ENCODE measurements at regions not wholly inside any gene's neighbourhood (a gene's known extent, or its start where the extent isn't known, plus 50 kb on each side); places are given as distances from the start of the nearest gene placed in this dataset.
A peak's percentile ranks its signal among the peaks of the same experiment; 100 is the strongest.

DNA sequence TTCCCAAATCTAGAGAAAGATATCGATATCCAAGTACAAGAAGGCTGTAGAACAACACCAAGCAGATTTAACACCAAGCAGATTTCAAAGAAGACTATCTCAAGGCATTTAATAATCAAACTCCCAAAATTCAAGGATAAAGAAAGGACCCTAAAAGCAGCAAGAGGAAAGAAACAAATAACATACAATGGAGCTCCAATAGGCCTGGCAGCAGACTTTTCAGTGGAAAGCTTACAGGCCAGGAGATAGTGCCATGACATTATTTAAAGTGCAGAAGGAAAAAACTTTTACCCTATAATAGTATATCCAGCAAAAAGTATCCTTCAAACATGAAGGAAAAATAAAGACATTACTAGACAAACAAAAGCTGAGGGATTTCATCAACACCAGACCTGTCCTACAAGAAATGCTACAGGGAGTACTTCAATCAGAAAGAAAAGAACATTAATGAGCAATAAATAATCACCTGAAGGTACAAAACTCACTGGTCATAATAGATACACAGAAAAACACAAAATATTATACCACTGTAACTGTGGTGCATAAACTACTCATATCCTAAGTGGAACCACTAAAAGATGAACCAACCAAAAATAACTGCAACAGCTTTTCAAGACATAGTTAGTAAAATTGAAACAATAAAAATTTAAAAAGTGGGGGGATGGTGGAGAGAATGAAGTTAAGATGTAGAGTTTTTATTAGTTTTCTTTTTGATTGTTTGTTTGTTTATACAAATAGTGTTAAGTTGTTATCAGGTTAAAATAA, 267.2 kb downstream of the AUH start:
- DNase-seq (ENCODE audit: low read depth in 4 of 4, low spot score in 1 of 4), result no peak

DNA sequence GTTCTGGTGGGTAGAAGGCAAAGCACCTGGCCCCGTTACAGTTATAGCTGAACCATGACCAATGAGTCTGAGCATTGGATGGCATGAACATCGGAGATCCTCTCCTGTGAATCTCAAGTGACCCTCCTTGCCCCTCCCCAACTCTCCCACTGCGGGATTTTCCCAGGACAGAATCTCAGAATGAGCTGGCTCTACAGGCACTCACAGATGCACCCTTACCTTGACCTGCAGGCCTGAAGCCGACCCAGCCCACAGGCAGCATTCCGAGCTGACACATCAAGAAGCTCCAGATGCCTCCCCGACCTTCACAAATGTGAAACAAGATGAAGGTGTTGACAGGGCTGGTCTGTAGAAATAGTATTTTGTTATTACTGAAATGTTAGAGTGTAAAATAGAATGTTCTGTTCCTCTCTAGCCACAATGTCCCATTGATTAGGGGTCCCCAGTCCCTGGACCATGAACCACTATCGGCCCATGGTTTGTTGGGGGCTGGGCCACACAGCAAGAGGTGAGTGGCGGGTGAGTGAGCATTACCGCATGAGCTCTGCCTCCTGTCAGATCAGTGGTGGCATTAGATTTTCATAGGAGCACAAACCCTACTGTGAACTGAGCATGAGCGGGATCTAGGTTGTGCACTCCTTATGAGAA, 263.4 kb downstream of the AUH start:
- DNase-seq (ENCODE audit: low read depth in 4 of 4, low spot score in 1 of 4), result no peak

DNA sequence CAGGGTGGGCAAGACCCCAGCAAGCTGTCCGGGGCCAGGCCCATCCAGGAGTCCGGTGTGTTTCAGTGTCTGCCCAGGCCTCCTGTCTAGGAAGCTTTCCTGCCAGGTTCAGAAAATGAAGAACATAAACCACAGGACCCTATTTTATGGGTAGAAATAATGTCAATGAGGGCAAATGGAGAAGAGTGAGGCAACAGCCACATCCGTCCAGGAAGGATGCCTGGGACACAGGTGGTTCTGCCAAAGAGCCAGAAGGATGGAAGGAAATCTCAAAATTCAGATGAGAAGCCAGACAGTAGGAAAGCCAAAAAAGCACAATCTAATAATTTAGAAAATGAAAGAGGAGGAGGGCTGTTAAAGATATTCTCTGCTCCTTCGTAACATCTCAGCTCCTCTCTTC, 262.3 kb downstream of the AUH start:
- no peak for DNase-seq (ENCODE audit: low read depth in 4 of 4, low spot score in 1 of 4)

DNA sequence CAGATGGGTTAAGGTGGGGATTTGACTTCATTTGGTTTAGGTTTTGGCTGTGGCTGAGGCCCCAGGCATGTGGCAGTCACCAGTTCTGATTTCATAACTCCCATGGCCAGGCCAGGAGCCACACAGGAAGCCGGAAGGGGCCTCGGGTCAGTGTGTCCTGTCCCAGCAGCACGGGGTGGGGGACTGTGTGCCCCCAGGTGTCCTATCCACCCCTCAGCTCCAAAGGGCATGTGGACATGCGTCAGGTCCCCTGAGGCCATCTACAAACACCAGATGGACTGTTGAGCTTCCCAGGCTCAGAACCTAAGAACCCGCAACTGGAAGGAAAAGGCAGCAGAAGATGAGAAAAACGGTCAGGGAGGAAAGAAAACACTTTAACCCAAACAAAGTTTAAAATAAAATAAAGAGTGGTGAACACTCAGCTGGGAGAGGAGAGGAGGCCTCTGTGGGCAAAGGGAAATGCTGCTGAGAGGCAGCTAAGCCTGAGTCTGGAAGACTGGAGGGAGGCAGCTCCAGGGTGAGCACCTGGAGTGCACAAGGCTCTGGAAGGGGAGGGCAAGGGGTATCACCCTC, 260.8 kb downstream of the AUH start:
- no peak for DNase-seq (ENCODE audit: low read depth in 4 of 4, low spot score in 1 of 4)

DNA sequence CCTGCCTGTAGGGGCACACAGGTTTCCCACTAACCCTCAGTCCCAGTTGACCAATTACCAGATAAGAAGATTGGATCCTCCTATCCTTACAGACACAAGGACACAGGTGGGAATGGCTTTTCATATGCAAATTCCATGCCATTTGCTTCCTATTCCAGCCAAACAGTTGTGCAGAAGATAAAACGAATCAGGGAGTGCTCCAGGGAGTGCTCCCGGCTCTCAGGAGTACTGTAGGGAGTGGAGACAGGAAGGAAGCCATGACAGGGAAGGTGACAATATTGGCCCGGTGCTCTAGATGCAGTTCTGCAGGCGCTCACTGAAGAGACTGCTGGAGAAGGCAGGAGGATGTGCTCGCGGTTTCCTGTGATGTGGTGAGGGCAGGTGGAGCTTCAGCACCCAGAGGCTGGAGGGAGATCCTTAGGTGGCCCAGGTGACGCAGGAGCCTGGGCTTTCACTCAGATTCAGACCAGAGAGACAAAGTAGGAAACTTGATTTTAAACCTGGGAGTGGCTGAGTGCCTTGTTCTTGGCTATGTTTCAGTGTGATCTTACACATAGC, 260.0 kb downstream of the AUH start:
- DNase-seq (ENCODE audit: low read depth in 4 of 4, low spot score in 1 of 4), result peak; percentile 20 to 78 (median 44)

DNA sequence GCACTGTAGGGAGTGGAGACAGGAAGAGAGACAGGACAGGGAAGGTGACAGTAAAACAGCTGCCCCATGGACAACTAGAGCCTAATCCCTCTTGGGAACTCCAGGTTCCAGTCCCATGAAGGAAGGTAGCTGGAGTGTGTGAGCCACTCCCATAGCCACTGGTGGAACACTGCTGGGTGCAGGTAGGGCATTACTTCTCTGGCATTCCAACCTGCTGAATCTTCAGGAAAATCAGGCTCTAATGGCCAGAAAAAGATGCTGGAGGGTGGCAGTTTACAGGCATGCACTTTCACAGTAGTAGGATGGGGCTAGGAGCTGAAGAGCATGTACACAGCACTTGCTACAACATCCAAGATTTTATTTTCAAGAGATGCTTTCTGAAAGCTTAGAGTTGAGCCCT, 259.4 kb downstream of the AUH start:
- DNase-seq (ENCODE audit: low read depth in 4 of 4, low spot score in 1 of 4), result no peak

DNA sequence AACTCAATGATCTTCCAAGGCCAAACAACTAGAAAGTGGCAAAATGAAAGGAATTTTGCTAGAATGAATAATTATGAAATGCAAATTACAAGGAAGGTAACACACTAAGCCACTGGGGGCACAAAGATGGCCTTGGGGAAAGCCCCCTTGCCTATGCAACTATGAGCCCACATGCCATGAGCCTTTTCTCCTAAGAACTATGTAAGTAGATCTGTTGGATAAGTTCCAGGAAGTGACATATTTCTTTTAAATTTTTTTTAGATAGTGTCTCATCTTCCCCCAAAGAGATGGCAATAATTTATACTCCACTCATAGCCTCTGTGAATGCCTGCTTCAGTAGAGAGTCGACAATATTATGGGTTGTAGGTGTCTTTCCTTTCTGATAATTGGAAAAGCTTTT, 257.8 kb downstream of the AUH start:
- no peak for DNase-seq (ENCODE audit: low read depth in 4 of 4, low spot score in 1 of 4)

DNA sequence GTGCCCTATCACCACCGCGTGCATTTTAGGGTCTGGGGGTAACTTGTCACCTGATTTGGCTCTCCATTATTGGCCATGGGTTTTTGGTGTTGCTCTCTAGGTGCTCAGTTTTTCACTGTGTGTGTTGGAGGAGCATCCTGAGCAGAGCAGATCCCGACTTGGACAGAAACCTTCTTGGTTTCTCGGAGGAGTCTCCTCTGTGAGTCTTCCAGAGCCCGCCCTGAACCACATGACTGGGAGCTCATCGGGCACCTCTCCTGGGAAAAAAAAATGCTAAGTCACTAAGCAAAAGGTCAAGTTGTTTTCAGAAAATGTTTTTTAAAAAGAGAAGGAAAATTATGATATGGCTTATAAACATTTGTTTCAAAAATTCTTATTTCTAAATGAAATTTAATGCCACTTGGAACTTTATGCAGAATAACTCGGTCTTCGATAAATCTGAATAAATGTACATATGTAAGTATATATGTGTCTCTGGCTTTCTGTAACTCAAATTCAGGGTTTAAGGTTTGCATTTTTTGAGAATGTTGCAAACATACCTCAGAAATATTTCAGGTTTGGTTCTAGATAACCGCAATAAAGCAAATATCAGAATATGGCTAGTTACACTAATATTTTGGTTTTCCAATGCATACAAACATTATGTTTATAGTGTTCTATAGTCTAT, 255.2 kb downstream of the AUH start:
- no peak for DNase-seq (ENCODE audit: low read depth in 4 of 4, low spot score in 1 of 4)

DNA sequence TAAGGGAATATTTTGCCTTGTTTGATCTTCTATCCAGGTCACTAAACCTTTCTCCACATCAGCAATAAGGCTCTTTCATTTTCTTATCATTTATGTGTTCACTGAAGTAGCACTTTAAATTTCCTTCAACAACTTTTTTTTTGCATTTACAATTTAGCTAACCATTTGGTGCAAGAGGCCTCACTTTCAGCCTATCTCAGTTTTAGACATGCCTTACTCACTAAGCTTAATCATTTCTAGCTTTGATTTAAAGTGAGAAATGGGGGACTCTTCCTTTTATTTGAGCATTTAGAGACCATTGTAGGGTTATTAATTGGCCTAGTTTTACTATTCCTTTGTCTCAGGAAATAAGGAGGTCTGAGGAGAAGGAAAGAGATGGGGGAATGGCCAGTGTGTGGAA, 250.5 kb downstream of the AUH start:
- no peak for DNase-seq (ENCODE audit: low read depth in 4 of 4, low spot score in 1 of 4)

DNA sequence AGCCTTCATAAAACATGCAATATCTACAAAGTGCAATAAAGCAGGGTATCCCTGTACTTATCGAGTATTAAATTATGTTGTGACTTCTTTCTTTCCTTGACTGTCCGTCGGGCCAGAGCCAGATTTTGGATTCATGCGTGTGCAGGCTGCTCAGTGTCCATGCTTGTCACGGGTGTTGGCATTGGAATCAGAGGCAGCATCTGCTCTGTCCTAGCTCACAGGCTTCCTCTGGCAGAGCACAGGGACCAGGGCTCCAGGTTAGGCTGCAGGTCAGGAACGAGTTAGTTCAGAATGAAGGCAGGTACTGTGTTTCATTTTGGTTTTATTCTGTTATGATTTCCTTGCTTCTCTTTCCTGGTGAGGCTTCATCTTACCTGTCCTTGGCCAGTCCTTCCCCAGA, 249.8 kb downstream of the AUH start:
- DNase-seq (ENCODE audit: low read depth in 4 of 4, low spot score in 1 of 4), result no peak

DNA sequence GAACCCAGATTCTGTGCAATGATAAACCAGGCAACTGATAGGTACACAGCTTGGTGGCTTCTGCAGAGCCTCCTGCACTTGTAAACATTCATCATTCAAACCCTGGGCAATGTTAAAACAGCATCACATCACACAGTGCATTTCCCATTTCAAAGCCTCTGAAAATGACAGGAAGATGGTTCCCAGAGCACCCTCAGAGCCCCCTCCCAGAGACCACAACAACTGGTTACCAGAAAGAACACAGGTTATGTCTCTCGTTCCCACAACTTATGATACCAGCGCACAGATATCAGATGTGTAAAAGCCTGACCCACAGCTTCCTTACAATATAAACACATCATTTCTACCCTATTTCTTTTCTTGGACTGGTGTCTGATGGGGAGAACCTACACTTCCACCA, 248.7 kb downstream of the AUH start:
- DNase-seq (ENCODE audit: low read depth in 4 of 4, low spot score in 1 of 4), result no peak

DNA sequence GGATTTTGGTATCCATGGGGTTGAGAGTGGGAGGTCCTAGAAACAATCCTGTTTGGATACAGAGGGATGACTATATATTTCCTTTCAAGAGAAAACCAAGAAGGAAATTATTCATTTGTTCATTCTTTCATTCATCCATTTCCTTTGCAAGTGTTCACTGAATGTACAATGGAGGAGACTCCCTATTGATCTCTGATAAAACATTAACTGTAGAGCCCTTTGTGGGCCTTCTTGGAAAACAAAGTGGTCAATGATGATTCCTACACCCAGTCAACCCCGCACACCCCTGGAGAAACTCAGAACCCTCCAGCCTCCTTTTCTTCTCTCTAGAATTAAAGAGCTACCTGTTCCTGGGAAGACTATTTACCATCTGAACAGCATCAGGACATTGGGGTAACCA, 247.3 kb downstream of the AUH start:
- DNase-seq (ENCODE audit: low read depth in 4 of 4, low spot score in 1 of 4), result no peak

DNA sequence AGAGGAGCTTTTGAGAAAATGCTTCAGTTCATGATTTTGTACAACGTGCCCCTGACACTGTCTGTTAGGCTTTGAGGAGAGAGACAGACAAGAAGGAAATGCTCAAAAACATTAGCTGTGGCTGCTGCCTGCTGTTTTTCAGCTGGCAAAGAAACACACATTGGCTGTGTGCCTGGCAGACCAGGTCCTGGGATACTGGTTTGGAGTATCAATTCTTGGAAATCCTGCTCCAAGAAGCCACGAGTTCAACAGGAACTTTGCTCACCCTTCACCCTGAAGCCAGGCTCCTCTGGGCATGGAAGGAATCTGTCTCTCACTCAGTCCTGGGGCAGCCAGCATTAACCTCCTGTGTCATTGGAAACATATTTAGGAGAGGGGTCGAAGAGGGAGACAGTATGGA, 245.5 kb downstream of the AUH start:
- no peak for DNase-seq (ENCODE audit: low read depth in 4 of 4, low spot score in 1 of 4)

DNA sequence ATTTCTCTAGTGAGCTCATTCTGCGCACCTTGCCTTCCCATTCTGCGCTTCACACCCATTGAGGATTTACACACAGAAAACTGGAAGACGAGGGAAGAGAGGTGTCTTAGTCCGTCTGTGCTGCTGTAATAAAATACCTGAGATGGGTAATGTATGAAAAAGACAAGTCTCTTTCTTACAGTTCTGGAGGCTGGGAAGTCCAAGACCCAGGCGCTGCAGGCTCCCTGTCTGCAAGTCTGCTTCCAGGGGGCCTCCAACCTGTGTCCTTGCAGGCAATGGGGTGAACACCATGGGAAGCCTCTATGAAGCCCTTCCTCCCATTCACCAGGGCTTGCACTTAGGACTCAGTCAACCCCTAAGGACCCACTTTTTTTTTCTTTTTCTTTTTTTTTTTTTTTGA, 245.0 kb downstream of the AUH start:
- no peak for DNase-seq (ENCODE audit: low read depth in 4 of 4, low spot score in 1 of 4)

DNA sequence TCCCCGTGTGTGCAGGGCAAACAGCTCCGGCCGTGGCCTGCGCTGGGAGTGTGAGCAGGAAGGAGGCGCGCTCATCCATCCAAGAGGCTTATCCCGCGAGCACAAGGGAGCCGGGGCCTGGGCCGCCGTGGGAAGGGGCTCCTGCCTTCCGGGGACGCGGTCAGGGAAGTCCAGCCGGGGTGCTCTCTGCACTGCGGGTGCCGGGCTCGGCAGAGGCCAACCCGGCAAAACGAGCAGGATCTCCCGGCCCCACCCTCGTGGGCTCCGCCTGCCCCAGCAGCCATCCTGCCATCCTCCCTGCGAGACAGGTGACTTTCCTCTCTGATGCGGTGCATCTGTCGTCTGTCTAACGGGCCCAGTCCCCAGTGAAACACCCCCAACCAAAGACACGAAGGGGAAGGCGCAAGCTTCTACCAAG, 244.2 kb downstream of the AUH start:
- no peak for DNase-seq (ENCODE audit: low read depth in 4 of 4, low spot score in 1 of 4)

DNA sequence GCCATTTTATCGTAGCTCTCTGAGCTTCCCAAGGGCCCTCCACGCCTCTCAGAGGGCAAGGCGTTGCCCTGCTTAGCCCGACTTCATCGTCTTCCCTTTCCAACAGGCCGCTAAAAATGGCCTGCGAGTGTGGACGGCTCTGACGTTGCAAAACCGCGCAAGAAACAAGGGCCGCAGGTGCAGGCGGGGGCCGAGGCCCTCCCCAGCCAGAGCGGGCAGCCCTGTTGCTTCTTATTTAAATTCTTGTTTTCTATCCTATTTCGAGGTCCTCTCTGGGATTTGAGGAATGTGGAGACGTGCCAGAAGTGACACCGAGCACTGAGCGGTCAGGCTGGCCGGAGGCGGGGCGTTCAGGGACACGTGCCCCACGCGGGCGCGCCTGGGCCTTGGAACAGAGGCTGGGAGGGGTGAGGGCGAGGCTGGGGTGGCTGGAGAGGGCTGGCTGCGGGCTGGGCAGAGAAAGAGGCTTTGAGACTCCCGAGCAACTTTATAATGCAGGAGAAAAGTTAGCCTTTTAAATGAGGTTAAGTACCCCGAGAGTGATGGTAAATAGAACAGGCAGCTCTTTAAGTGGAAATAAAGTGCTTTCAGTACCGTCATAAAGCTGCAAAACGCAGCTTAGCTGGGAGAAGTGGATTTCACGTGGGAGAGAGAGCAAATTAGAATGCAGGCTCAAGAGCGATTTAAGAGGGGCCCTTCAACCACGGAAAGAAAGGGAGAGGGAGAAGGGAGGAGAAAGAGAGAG, 243.6 kb downstream of the AUH start:
- DNase-seq (ENCODE audit: low read depth in 4 of 4, low spot score in 1 of 4), result no peak

DNA sequence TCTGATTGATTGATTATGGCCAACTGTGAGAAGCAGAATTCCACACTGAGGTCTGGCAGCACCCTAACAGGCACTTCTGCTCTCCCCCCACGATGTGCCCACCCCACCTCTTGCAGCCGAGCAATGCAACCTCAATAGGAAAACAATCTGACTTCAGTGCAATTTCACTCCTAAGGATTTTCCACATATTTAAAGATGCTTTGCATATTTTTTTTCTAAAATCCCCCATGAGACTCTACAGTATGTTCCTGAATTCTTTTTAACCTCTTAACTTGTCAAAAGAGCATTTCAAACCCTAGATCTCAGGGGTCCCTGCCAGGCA, 243.1 kb downstream of the AUH start:
- no peak for DNase-seq (ENCODE audit: low read depth in 4 of 4, low spot score in 1 of 4)

DNA sequence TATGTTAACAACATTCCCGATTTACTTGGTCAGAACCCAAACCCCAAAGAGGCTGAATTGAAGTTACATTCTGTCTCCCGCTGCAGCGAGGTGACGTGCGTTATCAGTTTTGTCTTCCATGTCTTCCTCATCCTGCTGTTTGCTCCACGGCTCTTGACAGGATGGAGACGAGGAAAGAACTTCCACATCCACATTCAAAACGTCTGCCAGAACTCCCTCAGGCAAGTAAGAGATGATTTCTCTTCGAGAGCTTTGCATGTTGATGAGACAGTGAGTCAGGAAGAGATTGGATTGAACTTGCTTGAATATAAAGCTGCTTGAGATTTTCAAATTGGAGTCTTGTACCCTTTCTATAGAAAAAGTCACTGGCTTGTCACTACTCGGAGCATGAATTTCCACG, 242.6 kb downstream of the AUH start:
- no peak for DNase-seq (ENCODE audit: low read depth in 4 of 4, low spot score in 1 of 4)

DNA sequence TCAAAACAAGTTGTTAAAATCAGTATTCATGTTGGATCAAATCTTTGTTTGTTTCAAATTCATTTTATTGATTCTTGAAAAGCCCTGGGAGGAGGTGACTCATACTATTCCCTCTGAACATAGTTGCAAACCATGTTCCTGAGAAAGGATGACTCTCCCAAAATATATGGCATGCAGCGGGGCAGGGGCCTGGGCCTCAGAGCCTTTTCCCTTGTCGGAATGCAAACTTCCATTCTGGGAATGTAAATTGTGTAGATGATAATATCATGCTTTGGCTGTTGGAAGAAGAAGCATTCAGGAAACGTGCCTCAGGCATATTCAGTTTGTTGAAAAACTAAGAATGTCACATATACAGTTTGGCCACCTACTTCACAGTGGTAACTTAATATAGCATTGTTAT, 242.0 kb downstream of the AUH start:
- no peak for DNase-seq (ENCODE audit: low read depth in 4 of 4, low spot score in 1 of 4)

DNA sequence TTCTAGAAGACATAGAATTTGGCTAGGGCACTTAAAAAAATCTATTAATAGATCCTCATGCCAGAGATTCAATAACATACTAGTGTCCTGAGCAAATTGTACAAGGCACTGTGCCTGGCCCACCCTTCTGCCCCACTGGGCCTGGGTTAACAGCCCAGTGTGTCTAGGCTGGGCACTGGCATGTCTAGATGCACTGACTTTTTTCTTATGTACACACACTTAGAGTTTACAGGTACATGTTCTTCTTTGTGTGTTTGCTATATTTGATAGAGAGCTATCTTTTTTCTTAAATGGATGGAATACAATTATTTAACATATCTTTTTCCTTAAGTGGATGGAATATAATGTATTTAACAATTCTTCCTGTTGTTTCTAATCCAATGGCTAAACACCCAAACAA, 241.5 kb downstream of the AUH start:
- DNase-seq (ENCODE audit: low read depth in 4 of 4, low spot score in 1 of 4), result no peak

DNA sequence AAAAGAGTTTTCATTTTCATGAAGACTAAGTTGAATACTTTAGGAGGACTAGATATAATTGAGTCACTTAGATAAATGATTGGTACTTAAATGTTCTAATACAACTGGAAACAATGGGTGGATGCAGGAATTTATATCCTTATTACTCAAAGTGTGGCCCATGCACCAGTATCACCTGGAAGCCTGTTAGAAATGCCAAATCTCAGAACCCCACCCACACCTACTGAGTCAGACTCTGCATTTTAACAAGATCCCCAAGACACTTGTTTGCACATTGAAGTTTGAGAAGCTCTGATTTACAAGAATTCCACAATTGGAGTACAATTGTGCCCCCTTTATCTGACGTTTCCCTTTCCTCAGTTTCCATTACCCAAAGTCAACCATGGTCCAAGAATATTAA, 239.0 kb downstream of the AUH start:
- DNase-seq (ENCODE audit: low read depth in 4 of 4, low spot score in 1 of 4), result no peak
